ENCODE measurements at regions not wholly inside any gene's neighbourhood (a gene's known extent, or its start where the extent isn't known, plus 50 kb on each side); places are given as distances from the start of the nearest gene placed in this dataset.
"Not testable (repeated sequence)": the region's sequence is repeated elsewhere in the genome, so short reads cannot be mapped to it uniquely, and the experiment has no call there.

- H3K4me1 ChIP-seq (ENCODE audit: control insufficient read depth in 1 of 2, insufficient read depth in 2 of 2, low read length in 2 of 2) = no peaks in the 10 kb centered on the region
- no peaks in the 10 kb centered on the region for H3K9me3 ChIP-seq (ENCODE audit: control insufficient read depth, low read length)
- DNase-seq (no peak), ATAC-seq (ENCODE audit: low FRiP score) (no peak)
- H3K27ac ChIP-seq (ENCODE audit: low read depth in 1 of 2, low read length in 2 of 2) = no peak overlapping the region
- WGBS, 2 donors = 60 to 73% methylated on average over 2 of the region's 2 CpGs
- no peaks in the 10 kb centered on the region for H3K27me3 ChIP-seq (ENCODE audit: control insufficient read depth in 1 of 2, insufficient read depth in 2 of 2, low read length in 1 of 2)
- H3K4me3 ChIP-seq (ENCODE audit: low read length in 2 of 2) = no peak overlapping the region
- intact Hi-C loops (cut with DNase I) = no loop called here
- H3K36me3 ChIP-seq (ENCODE audit: control insufficient read depth in 1 of 2, insufficient read depth in 2 of 2, low read length in 1 of 2) = no peaks in the 10 kb centered on the region
Measured at GRCh38 chr5:92332039-92332438, 948.9 kb upstream of the ARRDC3 start.

- intact Hi-C loops (cut with DNase I) = no loop called here
- no peaks in the 10 kb centered on the region for H3K27me3 ChIP-seq (ENCODE audit: control insufficient read depth in 1 of 2, insufficient read depth in 2 of 2, low read length in 1 of 2)
- H3K4me1 ChIP-seq (ENCODE audit: control insufficient read depth in 1 of 2, insufficient read depth in 2 of 2, low read length in 2 of 2) = no peaks in the 10 kb centered on the region
- H3K4me3 ChIP-seq (ENCODE audit: low read length in 2 of 2) = no peak overlapping the region
- DNase-seq (no peak), ATAC-seq (ENCODE audit: low FRiP score) (no peak)
- H3K27ac ChIP-seq (ENCODE audit: low read depth in 1 of 2, low read length in 2 of 2) = no peak overlapping the region
- H3K9me3 ChIP-seq (ENCODE audit: control insufficient read depth, low read length) = no peaks in the 10 kb centered on the region
- H3K36me3 ChIP-seq (ENCODE audit: control insufficient read depth in 1 of 2, insufficient read depth in 2 of 2, low read length in 1 of 2) = no peaks in the 10 kb centered on the region
Measured at GRCh38 chr5:92330365-92330764, 947.2 kb upstream of the ARRDC3 start.

- 64 to 72% methylated on average over 3 of the region's 3 CpGs for WGBS, 2 donors
- Histone ChIP-seq H3K4me3 (ENCODE audit: low read length in 2 of 2) (no peak overlapping the region), H3K36me3 (ENCODE audit: control insufficient read depth in 1 of 2, insufficient read depth in 2 of 2, low read length in 1 of 2) (no peaks in the 10 kb centered on the region), H3K9me3 (ENCODE audit: control insufficient read depth, low read length) (no peaks in the 10 kb centered on the region), H3K27me3 (ENCODE audit: control insufficient read depth in 1 of 2, insufficient read depth in 2 of 2, low read length in 1 of 2) (no peaks in the 10 kb centered on the region), H3K27ac (ENCODE audit: low read depth in 1 of 2, low read length in 2 of 2) (no peak overlapping the region), H3K4me1 (ENCODE audit: control insufficient read depth in 1 of 2, insufficient read depth in 2 of 2, low read length in 2 of 2) (no peaks in the 10 kb centered on the region)
- intact Hi-C loops (cut with DNase I) = no loop called here
- DNase-seq (no peak), ATAC-seq (ENCODE audit: low FRiP score) (no peak)
Measured at GRCh38 chr5:92329759-92330158, 946.6 kb upstream of the ARRDC3 start.

- Histone ChIP-seq H3K27ac (ENCODE audit: low read depth in 1 of 2, low read length in 2 of 2) (no peak overlapping the region), H3K27me3 (ENCODE audit: control insufficient read depth in 1 of 2, insufficient read depth in 2 of 2, low read length in 1 of 2) (no peaks in the 10 kb centered on the region), H3K36me3 (ENCODE audit: control insufficient read depth in 1 of 2, insufficient read depth in 2 of 2, low read length in 1 of 2) (no peaks in the 10 kb centered on the region), H3K9me3 (ENCODE audit: control insufficient read depth, low read length) (no peaks in the 10 kb centered on the region), H3K4me1 (ENCODE audit: control insufficient read depth in 1 of 2, insufficient read depth in 2 of 2, low read length in 2 of 2) (no peaks in the 10 kb centered on the region), H3K4me3 (ENCODE audit: low read length in 2 of 2) (no peak overlapping the region)
- WGBS, 2 donors = 68 to 74% methylated on average over 4 of the region's 4 CpGs
- intact Hi-C loops (cut with DNase I) = no loop called here
- no peak for DNase-seq
- no peak for ATAC-seq (ENCODE audit: low FRiP score)
Measured at GRCh38 chr5:92328584-92329259, 945.6 kb upstream of the ARRDC3 start.

- no peaks in the 10 kb centered on the region for H3K27me3 ChIP-seq (ENCODE audit: control insufficient read depth in 1 of 2, insufficient read depth in 2 of 2, low read length in 1 of 2)
- intact Hi-C loops (cut with DNase I) = no loop called here
- DNase-seq (no peak), ATAC-seq (ENCODE audit: low FRiP score) (no peak)
- no peaks in the 10 kb centered on the region for H3K9me3 ChIP-seq (ENCODE audit: control insufficient read depth, low read length)
- no peak overlapping the region for H3K27ac ChIP-seq (ENCODE audit: low read depth in 1 of 2, low read length in 2 of 2)
- H3K36me3 ChIP-seq (ENCODE audit: control insufficient read depth in 1 of 2, insufficient read depth in 2 of 2, low read length in 1 of 2) = no peaks in the 10 kb centered on the region
- no peaks in the 10 kb centered on the region for H3K4me1 ChIP-seq (ENCODE audit: control insufficient read depth in 1 of 2, insufficient read depth in 2 of 2, low read length in 2 of 2)
- WGBS, 2 donors = 85 to 90% methylated on average over 5 of the region's 5 CpGs
- no peak overlapping the region for H3K4me3 ChIP-seq (ENCODE audit: low read length in 2 of 2)
Measured at GRCh38 chr5:92320446-92320845, 937.3 kb upstream of the ARRDC3 start.

- no peak overlapping the region for H3K4me3 ChIP-seq (ENCODE audit: low read length in 2 of 2)
- WGBS, 2 donors = 88 to 93% methylated on average over 2 of the region's 2 CpGs
Measured at GRCh38 chr5:92313385-92313784, 930.3 kb upstream of the ARRDC3 start.

GRCh38 chr5:92309336-92309991 lies 926.3 kb upstream of the ARRDC3 start:
- Histone ChIP-seq H3K4me3 (ENCODE audit: low read length in 2 of 2) (no peak overlapping the region), H3K27me3 (ENCODE audit: control insufficient read depth in 1 of 2, insufficient read depth in 2 of 2, low read length in 1 of 2) (no peaks in the 10 kb centered on the region), H3K27ac (ENCODE audit: low read depth in 1 of 2, low read length in 2 of 2) (no peak overlapping the region), H3K4me1 (ENCODE audit: control insufficient read depth in 1 of 2, insufficient read depth in 2 of 2, low read length in 2 of 2) (no peaks in the 10 kb centered on the region), H3K9me3 (ENCODE audit: control insufficient read depth, low read length) (no peaks in the 10 kb centered on the region), H3K36me3 (ENCODE audit: control insufficient read depth in 1 of 2, insufficient read depth in 2 of 2, low read length in 1 of 2) (no peaks in the 10 kb centered on the region)
- DNase-seq (no peak), ATAC-seq (ENCODE audit: low FRiP score) (no peak)
- intact Hi-C loops (cut with DNase I) = no loop called here

More at GRCh38 chr5:92313385-92313784, 930.3 kb upstream of the ARRDC3 start:
- no peaks in the 10 kb centered on the region for H3K27me3 ChIP-seq (ENCODE audit: control insufficient read depth in 1 of 2, insufficient read depth in 2 of 2, low read length in 1 of 2)
- ATAC-seq (ENCODE audit: low FRiP score) = no peak
- intact Hi-C loops (cut with DNase I) = no loop called here
- H3K4me1 ChIP-seq (ENCODE audit: control insufficient read depth in 1 of 2, insufficient read depth in 2 of 2, low read length in 2 of 2) = no peaks in the 10 kb centered on the region
- no peak overlapping the region for H3K27ac ChIP-seq (ENCODE audit: low read depth in 1 of 2, low read length in 2 of 2)
- no peaks in the 10 kb centered on the region for H3K9me3 ChIP-seq (ENCODE audit: control insufficient read depth, low read length)
- H3K36me3 ChIP-seq (ENCODE audit: control insufficient read depth in 1 of 2, insufficient read depth in 2 of 2, low read length in 1 of 2) = no peaks in the 10 kb centered on the region
- DNase-seq = no peak

GRCh38 chr5:92308679-92309078 lies 925.6 kb upstream of the ARRDC3 start:
- no peak overlapping the region for H3K4me3 ChIP-seq (ENCODE audit: low read length in 2 of 2)
- no peak for ATAC-seq (ENCODE audit: low FRiP score)
- H3K4me1 ChIP-seq (ENCODE audit: control insufficient read depth in 1 of 2, insufficient read depth in 2 of 2, low read length in 2 of 2) = no peaks in the 10 kb centered on the region
- intact Hi-C loops (cut with DNase I) = no loop called here
- no peak overlapping the region for H3K27ac ChIP-seq (ENCODE audit: low read depth in 1 of 2, low read length in 2 of 2)
- no peak for DNase-seq
- H3K9me3 ChIP-seq (ENCODE audit: control insufficient read depth, low read length) = no peaks in the 10 kb centered on the region
- H3K36me3 ChIP-seq (ENCODE audit: control insufficient read depth in 1 of 2, insufficient read depth in 2 of 2, low read length in 1 of 2) = no peaks in the 10 kb centered on the region
- H3K27me3 ChIP-seq (ENCODE audit: control insufficient read depth in 1 of 2, insufficient read depth in 2 of 2, low read length in 1 of 2) = no peaks in the 10 kb centered on the region

- ATAC-seq (ENCODE audit: low FRiP score); intact Hi-C loops (cut with DNase I); H3K27me3 ChIP-seq (ENCODE audit: control insufficient read depth in 1 of 2, insufficient read depth in 2 of 2, low read length in 1 of 2); H3K27ac ChIP-seq (ENCODE audit: low read depth in 1 of 2, low read length in 2 of 2); H3K9me3 ChIP-seq (ENCODE audit: control insufficient read depth, low read length); H3K36me3 ChIP-seq (ENCODE audit: control insufficient read depth in 1 of 2, insufficient read depth in 2 of 2, low read length in 1 of 2); H3K4me3 ChIP-seq (ENCODE audit: low read length in 2 of 2); DNase-seq; H3K4me1 ChIP-seq (ENCODE audit: control insufficient read depth in 1 of 2, insufficient read depth in 2 of 2, low read length in 2 of 2): not testable (repeated sequence)
- WGBS, 2 donors = 94 to 96% methylated on average over 13 to 15 of the region's 15 CpGs
Measured at GRCh38 chr5:92302356-92302755, 919.2 kb upstream of the ARRDC3 start.
